Neuronal stem cell (in vitro differentiated cells): ENCODE measurements at regions not wholly inside any gene's neighbourhood (a gene's known extent, or its start where the extent isn't known, plus 50 kb on each side); places are given as distances from the start of the nearest gene placed in this dataset.

Experiments used
- DNase-seq: peaks from one replicate; pipeline ENCODE4 v3.0.0-alpha.2; 2013; ENCODE audit warnings: low spot score
- H2AFZ ChIP-seq: one replicate; pipeline ENCODE4 v1.6.1; 2013; ENCODE audit warnings: mild to moderate bottlenecking, low read length, inconsistent platforms
- H2AK5ac ChIP-seq: 2 replicates; pipeline ENCODE4 v1.6.1; 2013; ENCODE audit warnings: low read depth, mild to moderate bottlenecking, inconsistent platforms, low read length, moderate library complexity, mixed read lengths
- H2BK120ac ChIP-seq: 2 replicates; pipeline ENCODE4 v1.6.1; 2013; ENCODE audit warnings: low read depth, mild to moderate bottlenecking, inconsistent platforms, low read length, moderate library complexity, mixed read lengths
- H2BK12ac ChIP-seq: one replicate; pipeline ENCODE4 v1.6.1; 2013; ENCODE audit warnings: low read length, inconsistent platforms
- H2BK15ac ChIP-seq: 2 replicates; pipeline ENCODE4 v1.6.1; 2013; ENCODE audit warnings: mild to moderate bottlenecking, low read length, inconsistent platforms, mixed read lengths
- H2BK5ac ChIP-seq: one replicate; pipeline ENCODE4 v1.6.1; 2013; ENCODE audit warnings: inconsistent platforms, mild to moderate bottlenecking, low read length, moderate library complexity
- H3K14ac ChIP-seq: one replicate; pipeline ENCODE4 v1.6.1; 2013; ENCODE audit warnings: low read length, inconsistent platforms
- H3K18ac ChIP-seq: 2 replicates; pipeline ENCODE4 v1.6.1; 2013; ENCODE audit warnings: low read length, inconsistent platforms
- H3K23ac ChIP-seq: 2 replicates; pipeline ENCODE4 v1.6.1; 2013; ENCODE audit warnings: low read depth, mild to moderate bottlenecking, mixed read lengths, low read length, inconsistent platforms; ENCODE audit not compliant: poor library complexity
- H3K27ac ChIP-seq: replicated peaks from 3 replicates; pipeline ENCODE4 v1.5.1; 2013; ENCODE audit warnings: low read length, inconsistent platforms
- H3K27me3 ChIP-seq, 3 experiments: 2 replicates each; pipeline ENCODE4 v1.6.1; 2013; ENCODE audit warnings: low read length in 3 of 3, mild to moderate bottlenecking in 2 of 3, inconsistent platforms in 1 of 3, low read depth in 1 of 3, mixed read lengths in 1 of 3, moderate library complexity in 1 of 3; ENCODE audit not compliant: control insufficient read depth in 3 of 3, insufficient read depth in 3 of 3
- H3K36me3 ChIP-seq, 2 donors: replicated peaks in 1 of 2; 2 replicates each; pipeline ENCODE4 v1.6.1; 2013; ENCODE audit warnings: low read length in 2 of 2; ENCODE audit not compliant: control insufficient read depth in 2 of 2, insufficient read depth in 2 of 2
- H3K4ac ChIP-seq: 2 replicates; pipeline ENCODE4 v1.6.1; 2013; ENCODE audit warnings: inconsistent platforms, mild to moderate bottlenecking, low read length, moderate library complexity
- H3K4me1 ChIP-seq, 2 donors: 1 replicate in 1 of 2; 2 replicates in 1 of 2; pipeline ENCODE4 v1.6.1; 2013; ENCODE audit warnings: low read length in 2 of 2, low read depth in 1 of 2; ENCODE audit not compliant: control insufficient read depth in 2 of 2, insufficient read depth in 1 of 2
- H3K4me2 ChIP-seq: one replicate; pipeline ENCODE4 v1.6.1; 2013; ENCODE audit warnings: mild to moderate bottlenecking, low read length, inconsistent platforms; ENCODE audit not compliant: insufficient read depth, poor library complexity, severe bottlenecking
- H3K4me3 ChIP-seq, 2 donors: 2 replicates each; pipeline ENCODE4 v1.5.1; 2013; ENCODE audit warnings: low read length in 2 of 2, mild to moderate bottlenecking in 2 of 2, inconsistent platforms in 1 of 2, moderate library complexity in 1 of 2
- H3K79me1 ChIP-seq: one replicate; pipeline ENCODE4 v1.6.1; 2013; ENCODE audit warnings: low read depth, mild to moderate bottlenecking, inconsistent platforms, low read length, moderate library complexity
- H3K9ac ChIP-seq: one replicate; pipeline ENCODE4 v1.6.1; 2013; ENCODE audit warnings: mild to moderate bottlenecking, low read depth, low read length, inconsistent platforms; ENCODE audit not compliant: poor library complexity
- H3K9me3 ChIP-seq, 2 donors: replicated peaks in 1 of 2; 2 replicates each; pipeline versions ENCODE3 to v1.6.1; 2013; ENCODE audit warnings: low read length in 2 of 2, mild to moderate bottlenecking in 2 of 2, inconsistent platforms in 1 of 2, low read depth in 1 of 2, mixed read lengths in 1 of 2, moderate library complexity in 1 of 2; ENCODE audit not compliant: control insufficient read depth in 2 of 2, insufficient read depth in 1 of 2
- H4K8ac ChIP-seq: one replicate; pipeline ENCODE4 v1.6.1; 2013; ENCODE audit warnings: low read depth, mild to moderate bottlenecking, inconsistent platforms, low read length, moderate library complexity
- H4K91ac ChIP-seq: one replicate; pipeline ENCODE4 v1.6.1; 2013; ENCODE audit warnings: low read length, low read depth, mild to moderate bottlenecking, inconsistent platforms; ENCODE audit not compliant: poor library complexity
- WGBS, 2 donors: extraction: QIAGEN DNeasy Blood & Tissue Kit; methylation state at CpG; one replicate each; pipeline ENCODE4 v1.1.7; 2013; ENCODE audit warnings: missing lambda C conversion rate in 2 of 2, mixed read lengths in 1 of 2; ENCODE audit not compliant: insufficient read length in 2 of 2, insufficient replicate concordance in 1 of 2; ENCODE audit errors: extremely low coverage in 2 of 2; 5-methylcytosine and 5-hydroxymethylcytosine counted together

- WGBS, 2 donors: no CpG with 5 or more reads among the region's 3 CpGs
- Histone ChIP-seq H3K4me3 (no peak overlapping the region), H2AK5ac (no peak overlapping the region), H3K36me3 (no peaks in the 10 kb centered on the region), H3K9ac (no peak overlapping the region), H3K18ac (no peak overlapping the region), H3K27me3 (no peaks in the 10 kb centered on the region), H2BK120ac (no peak overlapping the region), H3K9me3 (no peaks in the 10 kb centered on the region), H2AFZ (no peak overlapping the region), H3K23ac (no peak overlapping the region), H4K91ac (no peak overlapping the region), H3K4me1 (peaks cover 0 to 3% of the 10 kb centered on the region in 2 donors), H3K4ac (no peak overlapping the region), H3K79me1 (no peaks in the 10 kb centered on the region), H2BK12ac (no peak overlapping the region), H2BK15ac (no peak overlapping the region), H4K8ac (no peak overlapping the region), H3K4me2 (no peak overlapping the region), H2BK5ac (no peak overlapping the region), H3K27ac (no peak overlapping the region), H3K14ac (no peak overlapping the region)
- no peak for DNase-seq
Measured at GRCh38 chr12:77163074-77164038, 98.0 kb upstream of the E2F7 start.

GRCh38 chr12:77161944-77162343, 96.6 kb upstream of the E2F7 start:
- DNase-seq: peak; percentile 33
- WGBS, 2 donors: no CpG with 5 or more reads among the region's 2 CpGs

GRCh38 chr12:77160931-77161330, 95.6 kb upstream of the E2F7 start:
- Histone ChIP-seq H3K27me3 (no peaks in the 10 kb centered on the region), H3K9me3 (no peaks in the 10 kb centered on the region), H2BK5ac (no peak overlapping the region), H4K8ac (no peak overlapping the region), H2AFZ (no peak overlapping the region), H2BK12ac (no peak overlapping the region), H3K4me1 (peaks cover 0 to 3% of the 10 kb centered on the region in 2 donors), H3K23ac (no peak overlapping the region), H2BK120ac (no peak overlapping the region), H2BK15ac (no peak overlapping the region), H3K79me1 (no peaks in the 10 kb centered on the region), H3K4me3 (no peak overlapping the region), H3K4ac (no peak overlapping the region), H3K4me2 (no peak overlapping the region), H2AK5ac (no peak overlapping the region), H3K9ac (no peak overlapping the region), H4K91ac (no peak overlapping the region), H3K36me3 (no peaks in the 10 kb centered on the region), H3K18ac (no peak overlapping the region), H3K14ac (no peak overlapping the region), H3K27ac (no peak overlapping the region)
- DNase-seq: no peak

More at GRCh38 chr12:77161944-77162343, 96.6 kb upstream of the E2F7 start:
- Histone ChIP-seq H3K36me3 (no peaks in the 10 kb centered on the region), H2AK5ac (no peak overlapping the region), H2BK120ac (no peak overlapping the region), H2BK5ac (no peak overlapping the region), H4K91ac (no peak overlapping the region), H3K79me1 (no peaks in the 10 kb centered on the region), H3K14ac (no peak overlapping the region), H3K27me3 (no peaks in the 10 kb centered on the region), H3K23ac (no peak overlapping the region), H2BK15ac (no peak overlapping the region), H3K4me3 (no peak overlapping the region), H3K4me2 (no peak overlapping the region), H4K8ac (no peak overlapping the region), H3K9me3 (no peaks in the 10 kb centered on the region), H2AFZ (no peak overlapping the region), H2BK12ac (no peak overlapping the region), H3K18ac (no peak overlapping the region), H3K9ac (no peak overlapping the region), H3K27ac (no peak overlapping the region), H3K4ac (no peak overlapping the region), H3K4me1 (peaks cover 0 to 3% of the 10 kb centered on the region in 2 donors)

GRCh38 chr12:77153706-77154105, 88.3 kb upstream of the E2F7 start:
- Histone ChIP-seq H3K9ac (no peak overlapping the region), H3K79me1 (no peaks in the 10 kb centered on the region), H3K4me3 (no peak overlapping the region), H4K8ac (no peak overlapping the region), H2AK5ac (no peak overlapping the region), H4K91ac (no peak overlapping the region), H3K4me2 (no peak overlapping the region), H3K27ac (no peak overlapping the region), H3K18ac (no peak overlapping the region), H3K23ac (no peak overlapping the region), H2BK5ac (no peak overlapping the region), H3K9me3 (no peaks in the 10 kb centered on the region), H3K36me3 (no peaks in the 10 kb centered on the region), H3K4me1 (no peaks in the 10 kb centered on the region), H3K14ac (no peak overlapping the region), H2AFZ (no peak overlapping the region), H3K4ac (no peak overlapping the region), H2BK15ac (no peak overlapping the region), H3K27me3 (no peaks in the 10 kb centered on the region), H2BK12ac (no peak overlapping the region), H2BK120ac (no peak overlapping the region)
- WGBS, 2 donors: no CpG with 5 or more reads among the region's 3 CpGs
- no peak for DNase-seq
